HG03442 (cell line): ENCODE measurements at regions not wholly inside any gene's neighbourhood (a gene's known extent, or its start where the extent isn't known, plus 50 kb on each side); places are given as distances from the start of the nearest gene placed in this dataset.

Experiments
- ATAC-seq: cut with Tn5 transposase; IDR thresholded peaks from one replicate; pipeline ENCODE4 v1.9.1; 2021; ENCODE audit warnings: mild to moderate bottlenecking, moderate library complexity; ENCODE audit not compliant: unreplicated experiment

GRCh38 chr1:244219149-244219548, 168.1 kb downstream of the ZBTB18 start:
- ATAC-seq = no peak

GRCh38 chr1:244219802-244220201, 168.7 kb downstream of the ZBTB18 start:
- ATAC-seq = no peak

DNA sequence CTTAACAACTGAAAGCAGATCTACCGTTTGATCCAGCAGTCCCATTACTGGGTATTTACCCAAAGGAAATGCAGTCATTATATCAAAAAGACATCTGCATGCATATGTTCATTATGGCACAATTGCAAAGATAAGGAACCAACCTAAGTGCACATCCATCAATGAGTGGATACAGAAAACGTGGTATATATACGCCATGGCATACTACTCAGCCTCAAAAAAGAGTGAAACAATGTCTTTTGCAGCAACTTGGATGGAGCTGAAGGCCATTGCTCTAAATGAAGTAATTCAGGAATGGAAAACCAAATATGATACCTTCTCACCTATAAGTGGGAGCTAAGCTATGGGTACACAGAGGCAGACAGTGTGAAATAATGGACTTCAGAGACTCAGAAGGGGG, 169.3 kb downstream of the ZBTB18 start:
- no peak for ATAC-seq

DNA sequence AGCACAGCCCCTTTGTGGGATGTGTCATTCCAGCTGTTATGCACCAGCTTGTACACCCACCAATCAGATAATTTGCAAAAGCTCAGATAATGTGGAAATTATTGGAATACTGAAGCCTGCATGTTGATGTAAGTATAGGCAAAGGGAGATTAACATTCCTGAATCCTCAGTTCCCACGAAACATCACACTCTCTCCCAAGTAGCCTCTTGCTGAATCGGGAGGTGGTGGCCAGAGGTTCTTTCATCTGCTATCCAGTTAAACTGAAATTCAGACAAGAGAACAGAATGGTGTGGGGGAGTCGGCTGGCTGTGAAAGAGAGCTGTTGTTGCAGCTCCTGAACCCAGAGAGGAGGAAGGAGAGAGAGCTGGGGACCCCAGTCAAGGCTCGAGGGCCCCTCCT, 170.9 kb downstream of the ZBTB18 start:
- no peak for ATAC-seq

- no peak for ATAC-seq
These were observed 173.7 kb downstream of the ZBTB18 start for GRCh38 chr1:244224487-244225430.

DNA sequence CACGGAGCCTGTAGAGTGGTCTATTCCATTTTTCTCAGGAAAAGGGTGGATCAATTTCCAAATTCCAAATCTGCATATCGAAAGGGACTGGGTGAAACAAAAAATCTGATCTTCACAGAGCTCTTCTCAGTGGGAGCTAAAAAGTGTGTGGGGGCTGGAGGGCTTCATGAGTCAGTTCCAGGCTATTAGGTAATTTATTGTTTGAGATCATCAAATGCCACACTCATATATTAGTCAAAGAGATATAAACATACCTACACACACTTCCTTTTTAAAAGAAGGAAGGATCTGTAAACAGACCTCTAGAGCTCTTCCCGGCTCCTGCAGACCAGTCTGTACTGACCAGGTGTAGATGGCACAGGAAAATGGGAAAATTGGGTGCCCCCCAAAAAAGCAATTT, 175.4 kb downstream of the ZBTB18 start:
- ATAC-seq = no peak

GRCh38 chr1:244230470-244230869, 179.4 kb downstream of the ZBTB18 start:
- ATAC-seq = no peak

DNA sequence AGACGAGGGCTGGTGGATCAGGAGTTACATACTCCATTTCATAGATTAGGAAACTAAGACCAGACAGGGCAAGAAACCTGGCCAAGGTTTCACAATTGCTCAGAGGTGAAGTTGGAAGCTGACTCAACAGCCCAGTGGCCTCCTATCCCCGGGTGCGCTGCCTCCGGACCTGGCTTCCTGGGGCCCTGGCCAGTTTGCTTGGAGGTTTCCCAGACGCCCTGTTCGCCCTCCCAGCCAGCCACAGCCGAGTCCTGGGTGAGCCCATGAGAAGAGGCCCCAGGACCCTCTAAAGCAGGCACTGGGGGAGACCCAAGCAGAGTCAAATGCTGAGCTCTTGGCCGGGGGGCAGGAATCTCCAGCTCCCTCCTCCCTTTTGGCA, 180.1 kb downstream of the ZBTB18 start:
- no peak for ATAC-seq

- no peak for ATAC-seq
These were observed 180.7 kb downstream of the ZBTB18 start for GRCh38 chr1:244231572-244232315.

GRCh38 chr1:244234009-244234643, 183.0 kb downstream of the ZBTB18 start:
- no peak for ATAC-seq

- no peak for ATAC-seq
These were observed 184.1 kb downstream of the ZBTB18 start for GRCh38 chr1:244235157-244235556.

GRCh38 chr1:244236101-244236500, 185.0 kb downstream of the ZBTB18 start:
- ATAC-seq = no peak

- ATAC-seq = no peak
These were observed 185.6 kb downstream of the ZBTB18 start for GRCh38 chr1:244236721-244237120.

DNA sequence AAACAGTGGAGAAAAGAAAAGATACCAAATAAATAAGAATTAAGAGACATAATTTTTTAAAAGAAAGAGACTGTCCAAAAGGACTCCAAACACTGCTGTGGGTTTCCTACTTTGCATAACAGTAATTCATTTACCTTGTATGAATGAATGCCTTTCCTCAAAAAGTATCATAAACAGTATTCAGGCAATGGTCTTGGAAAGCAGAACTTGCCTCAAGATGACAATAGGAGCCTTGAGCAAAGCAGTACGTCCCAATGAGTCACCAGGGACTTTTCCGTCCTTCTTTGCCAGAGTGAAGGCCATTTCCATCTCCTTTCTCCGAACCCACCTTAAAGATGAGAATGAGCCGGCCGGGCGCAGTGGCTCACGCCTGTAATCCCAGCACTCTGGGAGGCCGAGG, 186.4 kb downstream of the ZBTB18 start:
- ATAC-seq = no peak

- ATAC-seq = peak; percentile 71
These were observed 188.2 kb downstream of the ZBTB18 start for GRCh38 chr1:244239261-244239770.

GRCh38 chr1:244241438-244241837, 190.4 kb downstream of the ZBTB18 start:
- no peak for ATAC-seq

DNA sequence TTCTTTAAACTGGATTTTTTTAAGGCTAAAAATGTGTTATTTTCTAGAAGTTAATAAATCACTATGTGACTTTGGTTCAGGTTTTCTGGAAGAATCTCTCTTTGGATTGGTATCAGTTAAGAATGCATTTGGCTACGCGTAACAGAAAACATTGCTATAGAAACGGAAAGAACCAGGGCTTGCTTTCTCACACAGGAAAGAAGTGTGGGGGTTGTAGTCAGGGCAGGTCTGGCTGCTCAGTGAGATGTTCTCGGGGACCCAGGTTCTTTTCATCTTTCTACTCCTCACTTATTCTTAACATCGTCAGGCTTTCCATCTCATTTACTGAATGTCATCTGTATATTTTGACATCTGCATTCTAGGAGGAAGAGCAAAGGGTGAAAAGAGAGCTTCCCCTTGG, 191.4 kb downstream of the ZBTB18 start:
- peak; percentile 60 for ATAC-seq

DNA sequence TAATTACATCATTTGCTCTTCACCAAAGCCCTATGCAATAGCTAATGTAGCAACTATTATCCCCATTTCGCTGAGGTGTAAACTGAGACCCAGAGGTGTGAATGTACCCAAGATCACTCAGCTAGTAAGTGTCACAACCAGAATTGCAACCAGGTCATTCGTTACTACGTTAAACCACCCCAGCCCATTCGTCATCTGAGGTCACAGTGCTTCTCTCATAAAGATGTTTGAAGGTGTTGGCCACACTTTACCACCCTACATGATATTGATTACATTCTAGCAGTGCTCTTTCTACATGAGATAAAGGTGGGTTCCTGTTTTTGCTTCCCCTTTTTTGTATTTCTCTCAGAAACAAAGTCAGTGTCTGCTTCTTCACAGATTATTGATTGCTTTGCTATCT, 195.3 kb downstream of the ZBTB18 start:
- no peak for ATAC-seq

DNA sequence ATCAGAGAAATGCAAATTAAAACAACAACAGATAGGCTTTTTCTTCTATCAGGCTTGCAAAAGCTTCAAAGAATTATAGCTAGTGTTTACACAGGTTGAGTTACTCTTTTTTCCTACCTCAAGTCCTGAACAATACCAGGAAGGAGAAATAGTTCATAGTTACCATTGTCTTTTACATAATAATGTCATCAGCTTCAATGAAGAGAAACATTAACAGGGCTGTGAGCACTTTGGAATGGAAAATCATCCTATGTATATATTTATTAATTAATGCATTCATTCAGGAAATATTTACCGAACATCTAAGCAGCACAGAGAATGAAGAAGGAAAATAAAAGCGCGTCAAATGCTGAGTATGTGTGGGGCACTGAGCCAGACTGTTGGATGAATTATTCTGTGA, 197.3 kb downstream of the ZBTB18 start:
- ATAC-seq = no peak

GRCh38 chr1:244252211-244252610, 199.5 kb downstream of the ADSS2 start:
- ATAC-seq = no peak

DNA sequence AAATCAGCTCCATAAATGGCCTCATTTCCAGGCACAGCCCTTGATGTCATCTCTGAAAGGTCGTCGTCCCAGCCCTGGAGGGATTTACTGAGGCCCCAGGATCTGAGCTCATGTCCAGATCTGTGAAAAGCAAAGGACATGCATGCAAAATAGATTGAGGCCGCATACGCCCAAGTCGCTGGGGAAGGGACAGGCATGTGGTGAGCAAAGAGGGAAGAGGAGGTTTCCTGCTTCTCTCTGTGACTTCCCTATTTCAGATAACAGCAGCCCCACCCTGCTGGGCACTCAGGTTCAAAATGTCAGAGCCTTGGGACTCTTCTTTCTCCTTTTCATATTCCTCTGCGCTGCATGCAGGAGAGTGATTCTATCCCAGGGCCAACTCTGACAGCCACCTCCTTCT, 197.2 kb downstream of the ADSS2 start:
- no peak for ATAC-seq
